Thyroid gland (tissue), 4 donors: ENCODE measurements at regions not wholly inside any gene's neighbourhood (a gene's known extent, or its start where the extent isn't known, plus 50 kb on each side); places are given as distances from the start of the nearest gene placed in this dataset.

Source experiments
- DNase-seq, 2 donors: peaks; one replicate each; pipeline ENCODE4 v3.0.0-alpha.2; 2019
- H3K27ac ChIP-seq, 3 donors: fragments of 200-600 bp; sonication (generic); 1 replicate in 2 of 3; 2 replicates in 1 of 3; pipeline ENCODE4 v1.5.1; 2016 to 2019; ENCODE audit warnings: mild to moderate bottlenecking in 1 of 3, moderate library complexity in 1 of 3
- H3K27me3 ChIP-seq: fragments of 200-600 bp; sonication (generic); one replicate; pipeline ENCODE4 v1.5.1; 2019
- H3K36me3 ChIP-seq, 2 donors: fragments of 200-600 bp; sonication (generic); one replicate each; pipeline ENCODE4 v1.5.1; 2016 to 2019
- H3K4me1 ChIP-seq, 2 donors: fragments of 200-600 bp; sonication (generic); one replicate each; pipeline ENCODE4 v1.5.1; 2017 to 2019
- H3K4me3 ChIP-seq, 3 donors: fragments of 200-600 bp; sonication (generic); replicated peaks in 1 of 3; 1 replicate in 2 of 3; 2 replicates in 1 of 3; pipeline ENCODE4 v1.5.1; 2016; ENCODE audit warnings: mild to moderate bottlenecking in 1 of 3
- H3K9me3 ChIP-seq: fragments of 200-600 bp; sonication (generic); one replicate; pipeline ENCODE4 v1.5.1; 2017
- POLR2A ChIP-seq, 2 donors: fragments of 450-650 bp; IDR thresholded peaks; one replicate each; pipeline ENCODE4 v1.6.1; 2017; ENCODE audit warnings: antibody characterized with exemption in 2 of 2, mild to moderate bottlenecking in 2 of 2, moderate library complexity in 1 of 2
- WGBS, 2 donors: methylation state at CpG; one replicate each; pipeline ENCODE4 v1.1.5; 2017; 5-methylcytosine and 5-hydroxymethylcytosine counted together
- intact Hi-C: fragments of 100-400 bp; cut with DNase I; formaldehyde crosslinking; loops from one replicate; pipeline ENCODE4 v1.15.1; 2023
- TF ChIP-seq, protein P1 (sequence below), 6 experiments: fragments of 200-600 bp in 3 of 6; fragments of 450-650 bp in 3 of 6; sonication (generic) in 3 of 6; IDR thresholded peaks; one replicate each; pipeline ENCODE4 v1.5.1; 2016 to 2019; ENCODE audit warnings: antibody characterized with exemption in 6 of 6, mild to moderate bottlenecking in 2 of 6, inconsistent platforms in 1 of 6, moderate library complexity in 1 of 6

GRCh38 chr10:90975096-90975495, 54.2 kb upstream of the ANKRD1 start:
- DNase-seq: no peak
- Histone ChIP-seq H3K36me3 (no peaks in the 10 kb centered on the region), H3K27ac (no peak overlapping the region), H3K9me3 (no peaks in the 10 kb centered on the region), H3K27me3 (no peaks in the 10 kb centered on the region), H3K4me1 (no peaks in the 10 kb centered on the region), H3K4me3 (no peak overlapping the region)
- WGBS, 2 donors: 58 to 76% methylated on average over 1 of the region's 1 CpG
- intact Hi-C loops: no loop called here
- no peak for TF ChIP-seq POLR2A (IDR thresholded peaks at IDR 0.05)
- TF ChIP-seq, protein P1, sequence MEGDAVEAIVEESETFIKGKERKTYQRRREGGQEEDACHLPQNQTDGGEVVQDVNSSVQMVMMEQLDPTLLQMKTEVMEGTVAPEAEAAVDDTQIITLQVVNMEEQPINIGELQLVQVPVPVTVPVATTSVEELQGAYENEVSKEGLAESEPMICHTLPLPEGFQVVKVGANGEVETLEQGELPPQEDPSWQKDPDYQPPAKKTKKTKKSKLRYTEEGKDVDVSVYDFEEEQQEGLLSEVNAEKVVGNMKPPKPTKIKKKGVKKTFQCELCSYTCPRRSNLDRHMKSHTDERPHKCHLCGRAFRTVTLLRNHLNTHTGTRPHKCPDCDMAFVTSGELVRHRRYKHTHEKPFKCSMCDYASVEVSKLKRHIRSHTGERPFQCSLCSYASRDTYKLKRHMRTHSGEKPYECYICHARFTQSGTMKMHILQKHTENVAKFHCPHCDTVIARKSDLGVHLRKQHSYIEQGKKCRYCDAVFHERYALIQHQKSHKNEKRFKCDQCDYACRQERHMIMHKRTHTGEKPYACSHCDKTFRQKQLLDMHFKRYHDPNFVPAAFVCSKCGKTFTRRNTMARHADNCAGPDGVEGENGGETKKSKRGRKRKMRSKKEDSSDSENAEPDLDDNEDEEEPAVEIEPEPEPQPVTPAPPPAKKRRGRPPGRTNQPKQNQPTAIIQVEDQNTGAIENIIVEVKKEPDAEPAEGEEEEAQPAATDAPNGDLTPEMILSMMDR (IDR thresholded peaks at IDR 0.05): no peak

DNA sequence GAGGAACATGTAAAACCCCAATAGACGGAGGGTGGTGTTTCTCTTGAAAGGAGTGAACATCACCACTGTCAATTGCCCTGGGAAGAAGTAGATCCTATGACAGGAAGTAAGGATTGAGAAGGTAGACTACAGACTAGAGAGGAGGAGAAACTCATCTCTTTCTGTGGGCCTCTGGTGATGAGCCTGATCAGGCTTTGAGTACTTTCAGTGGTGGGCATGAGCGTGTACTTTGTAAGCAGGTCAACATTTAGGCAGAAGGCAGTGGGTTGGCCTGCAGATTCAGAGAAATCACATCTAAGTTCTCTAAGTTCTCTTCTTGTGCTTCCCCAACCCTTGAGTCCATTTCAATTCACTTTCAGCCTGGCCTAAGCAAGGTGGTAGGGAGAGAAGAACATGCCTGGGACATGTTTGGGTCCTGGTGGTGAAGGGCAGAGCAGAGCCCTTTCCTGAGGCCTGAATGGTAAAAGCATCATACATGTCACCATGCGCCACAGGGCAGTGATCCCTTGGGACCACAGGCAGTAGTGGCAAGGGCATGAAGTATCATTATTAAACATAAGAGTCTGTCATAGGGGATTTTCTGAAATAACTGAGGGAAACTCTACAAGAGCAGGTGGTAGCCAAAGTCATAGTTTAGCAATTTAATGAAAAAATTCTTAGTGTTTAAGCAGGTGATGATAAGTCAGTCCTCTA, 56.4 kb upstream of the ANKRD1 start:
- Histone ChIP-seq H3K27me3 (no peaks in the 10 kb centered on the region), H3K4me3 (no peak overlapping the region), H3K4me1 (no peaks in the 10 kb centered on the region), H3K9me3 (no peaks in the 10 kb centered on the region), H3K36me3 (no peaks in the 10 kb centered on the region), H3K27ac (no peak overlapping the region)
- WGBS, 2 donors: 94 to 96% methylated on average over 3 of the region's 3 CpGs
- no peak for TF ChIP-seq POLR2A (IDR thresholded peaks at IDR 0.05)
- TF ChIP-seq, protein P1 (IDR thresholded peaks at IDR 0.05): no peak
- intact Hi-C loops: no loop called here
- no peak for DNase-seq

DNA sequence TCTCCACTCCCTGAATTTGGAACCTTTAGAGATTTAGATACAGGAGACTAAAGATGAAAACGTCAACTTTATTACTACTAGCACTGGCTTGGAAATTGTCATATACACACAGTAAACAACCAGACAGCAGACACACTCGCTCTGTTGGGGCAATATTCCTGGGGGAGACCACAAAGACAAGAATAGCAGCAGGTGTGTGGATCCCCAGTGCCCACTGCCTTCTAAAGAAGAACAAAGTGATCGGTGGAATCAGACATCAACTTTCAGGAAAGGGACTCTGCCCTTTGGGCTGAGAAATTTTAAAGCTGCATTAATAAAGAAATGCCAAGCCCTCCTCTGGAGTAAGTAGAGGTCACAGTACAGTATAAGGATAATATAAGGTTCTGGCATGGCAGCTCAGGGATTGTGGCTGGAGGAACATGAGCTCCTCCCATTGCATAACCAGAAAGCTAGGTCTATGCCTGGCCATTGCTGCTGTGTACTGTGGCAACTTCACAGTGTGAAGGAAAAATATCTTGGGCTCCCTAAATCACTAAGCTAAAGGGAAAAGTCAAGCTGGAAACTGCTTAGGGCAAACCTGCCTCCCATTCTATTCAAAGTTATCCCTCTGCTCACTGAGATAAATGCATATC, 57.1 kb upstream of the ANKRD1 start:
- TF ChIP-seq POLR2A (IDR thresholded peaks at IDR 0.05): no peak
- TF ChIP-seq, protein P1 (IDR thresholded peaks at IDR 0.05): no peak
- H3K27me3 ChIP-seq: no peaks in the 10 kb centered on the region
- H3K27ac ChIP-seq: no peak overlapping the region
- H3K9me3 ChIP-seq: no peaks in the 10 kb centered on the region
- 65 to 85% methylated on average over 3 of the region's 3 CpGs for WGBS, 2 donors
- H3K36me3 ChIP-seq: no peaks in the 10 kb centered on the region
- no peak for DNase-seq
- no peak overlapping the region for H3K4me3 ChIP-seq
- intact Hi-C loops: no loop called here
- H3K4me1 ChIP-seq: no peaks in the 10 kb centered on the region

DNA sequence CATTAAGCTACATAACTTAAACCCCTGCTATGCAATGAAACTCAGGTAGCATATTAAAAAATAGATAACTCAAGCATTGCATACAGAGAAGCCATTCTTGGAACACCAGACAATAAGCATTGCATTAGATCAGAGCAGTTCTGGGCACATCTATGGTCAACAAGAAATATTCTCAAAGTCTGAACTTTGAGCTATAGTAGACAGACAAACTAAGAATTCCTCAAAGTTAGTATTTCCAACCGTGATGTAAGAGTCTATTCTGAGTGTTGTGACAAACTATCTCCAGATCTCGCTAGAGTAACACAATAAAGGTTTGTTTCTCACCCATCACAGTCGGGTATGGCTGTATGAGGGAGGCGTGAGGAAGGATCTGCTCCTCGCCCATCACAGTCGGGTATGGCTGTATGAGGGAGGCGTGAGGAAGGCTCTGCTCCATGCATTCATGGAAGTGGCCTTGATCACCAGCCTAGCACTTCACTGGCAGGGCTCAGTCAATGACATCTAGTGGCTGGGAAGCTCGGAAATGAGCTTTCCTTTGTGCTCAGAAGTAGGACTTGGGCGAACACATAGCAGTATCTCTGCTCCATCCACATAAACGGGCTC, 61.6 kb upstream of the ANKRD1 start:
- Histone ChIP-seq H3K27me3 (no peaks in the 10 kb centered on the region), H3K9me3 (no peaks in the 10 kb centered on the region), H3K36me3 (no peaks in the 10 kb centered on the region), H3K27ac (no peak overlapping the region), H3K4me1 (no peaks in the 10 kb centered on the region), H3K4me3 (no peak overlapping the region)
- TF ChIP-seq, protein P1 (IDR thresholded peaks at IDR 0.05): no peak
- no peak for TF ChIP-seq POLR2A (IDR thresholded peaks at IDR 0.05)
- DNase-seq: no peak
- intact Hi-C loops: no loop called here
- WGBS, 2 donors: 80 to 85% methylated on average over 10 of the region's 10 CpGs

DNA sequence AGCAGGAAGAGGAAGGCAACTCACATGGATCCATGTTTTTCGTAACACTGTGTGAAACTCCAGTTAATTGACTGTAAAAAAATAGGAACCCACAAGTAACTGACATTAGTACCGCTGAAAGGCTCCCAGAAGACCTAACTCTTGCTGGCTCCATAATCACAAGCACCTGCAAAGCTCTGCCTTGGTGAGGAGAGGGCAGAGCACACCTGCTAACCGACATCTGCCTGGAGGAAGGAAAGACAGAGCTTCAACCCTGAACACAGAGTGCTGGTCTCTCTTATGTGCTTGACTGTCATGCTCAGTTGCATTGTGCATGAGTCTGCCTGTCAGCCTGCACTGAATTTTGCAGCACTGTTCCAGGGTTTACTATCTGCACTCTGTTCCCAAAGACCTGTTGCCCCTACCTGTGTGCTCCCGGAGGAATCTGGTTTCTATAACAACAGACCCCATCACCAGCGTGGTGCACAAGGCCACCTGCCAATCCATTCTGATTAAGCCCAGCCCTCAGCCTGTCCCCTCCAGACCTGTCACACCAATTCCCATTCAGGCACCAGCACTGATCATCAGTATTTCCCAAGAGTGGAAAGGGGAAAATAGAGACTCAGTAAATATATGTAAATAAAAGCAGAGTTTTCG, 63.1 kb upstream of the ANKRD1 start:
- no peak overlapping the region for H3K27ac ChIP-seq
- no peaks in the 10 kb centered on the region for H3K9me3 ChIP-seq
- TF ChIP-seq, protein P1 (IDR thresholded peaks at IDR 0.05): no peak
- TF ChIP-seq POLR2A (IDR thresholded peaks at IDR 0.05): no peak
- WGBS, 2 donors: 64 to 69% methylated on average over 6 of the region's 6 CpGs
- intact Hi-C loops: no loop called here
- H3K27me3 ChIP-seq: no peaks in the 10 kb centered on the region
- H3K4me1 ChIP-seq: no peaks in the 10 kb centered on the region
- no peak overlapping the region for H3K4me3 ChIP-seq
- DNase-seq: no peak
- H3K36me3 ChIP-seq: no peaks in the 10 kb centered on the region
